MCF 10A (cell line): ENCODE measurements at regions not wholly inside any gene's neighbourhood (a gene's known extent, or its start where the extent isn't known, plus 50 kb on each side); places are given as distances from the start of the nearest gene placed in this dataset.

Experiments
- BruUV-seq: library from RNA; stranded (reverse); fragments of 400-500 nt; replicated peaks from 2 replicates; lab custom pipeline; 2021; lab: Mats Ljungman, UMichigan
- CTCF ChIA-PET: fragments of 300-600 bp; sonication (Branson Sonifier 250); formaldehyde crosslinking; extraction: SDS; loops from one replicate; lab custom pipeline; 2021; ENCODE audit warnings: antibody characterized with exemption, inconsistent platforms; lab: Yijun Ruan, JAX
- POLR2A ChIA-PET: fragments of 300-600, 350-650 bp; sonication (Branson Sonifier 250); formaldehyde crosslinking; extraction: SDS; loops from one replicate; lab custom pipeline; 2020; ENCODE audit warnings: antibody characterized with exemption, inconsistent platforms; lab: Yijun Ruan, JAX
- DNase-seq: peaks from one replicate; pipeline ENCODE4 v3.0.0-alpha.2; 2018; ENCODE audit not compliant: unreplicated experiment
- H3K27ac Mint-ChIP-seq: one replicate; pipeline ENCODE4 v1.8.0; 2022; ENCODE audit warnings: mild to moderate bottlenecking, low read depth, mixed read lengths; ENCODE audit not compliant: unreplicated experiment
- H3K27me3 Mint-ChIP-seq: one replicate; pipeline ENCODE4 v1.8.0; 2022; ENCODE audit warnings: mixed read lengths; ENCODE audit not compliant: insufficient read depth, unreplicated experiment
- H3K36me3 Mint-ChIP-seq: one replicate; pipeline ENCODE4 v1.8.0; 2022; ENCODE audit warnings: mild to moderate bottlenecking, moderate library complexity, mixed read lengths; ENCODE audit not compliant: insufficient read depth, unreplicated experiment
- H3K4me1 Mint-ChIP-seq: one replicate; pipeline ENCODE4 v1.8.0; 2022; ENCODE audit warnings: mixed read lengths; ENCODE audit not compliant: insufficient read depth, unreplicated experiment
- H3K4me3 Mint-ChIP-seq: one replicate; pipeline ENCODE4 v1.8.0; 2022; ENCODE audit warnings: mild to moderate bottlenecking, moderate library complexity, mixed read lengths; ENCODE audit not compliant: unreplicated experiment
- H3K9me3 Mint-ChIP-seq: one replicate; pipeline ENCODE4 v1.8.0; 2022; ENCODE audit warnings: mixed read lengths; ENCODE audit not compliant: unreplicated experiment
- CTCF ChIP-seq: fragments of 200-600 bp; IDR thresholded peaks from one replicate; pipeline ENCODE4 v1.8.0; 2022; ENCODE audit warnings: antibody characterized with exemption, mild to moderate bottlenecking; ENCODE audit not compliant: unreplicated experiment
- intact Hi-C: fragments of 100-400 bp; cut with micrococcal nuclease; formaldehyde crosslinking; loops from 2 replicates; pipeline ENCODE4 v1.14.1; 2022

GRCh38 chr7:69228212-69228811 is 370.0 kb upstream of the AUTS2 start:
- H3K36me3 Mint-ChIP-seq = no peaks in the 10 kb centered on the region
- no peak overlapping the region for H3K4me3 Mint-ChIP-seq
- TF ChIP-seq CTCF = no peak
- no peaks in the 10 kb centered on the region for H3K4me1 Mint-ChIP-seq
- DNase-seq = no peak
- no peak overlapping the region for H3K27ac Mint-ChIP-seq
- intact Hi-C loops = no loop called here
- no TSS peak for BruUV-seq
- POLR2A ChIA-PET = no interaction called here
- CTCF ChIA-PET = interaction anchor here (0.7 kb wide), 1 partner anchor 302 kb away, joined by 3 read pairs; no protein-coding TSS in a partner anchor
- peaks cover 29% of the 10 kb centered on the region for H3K9me3 Mint-ChIP-seq
- no peaks in the 10 kb centered on the region for H3K27me3 Mint-ChIP-seq

DNA sequence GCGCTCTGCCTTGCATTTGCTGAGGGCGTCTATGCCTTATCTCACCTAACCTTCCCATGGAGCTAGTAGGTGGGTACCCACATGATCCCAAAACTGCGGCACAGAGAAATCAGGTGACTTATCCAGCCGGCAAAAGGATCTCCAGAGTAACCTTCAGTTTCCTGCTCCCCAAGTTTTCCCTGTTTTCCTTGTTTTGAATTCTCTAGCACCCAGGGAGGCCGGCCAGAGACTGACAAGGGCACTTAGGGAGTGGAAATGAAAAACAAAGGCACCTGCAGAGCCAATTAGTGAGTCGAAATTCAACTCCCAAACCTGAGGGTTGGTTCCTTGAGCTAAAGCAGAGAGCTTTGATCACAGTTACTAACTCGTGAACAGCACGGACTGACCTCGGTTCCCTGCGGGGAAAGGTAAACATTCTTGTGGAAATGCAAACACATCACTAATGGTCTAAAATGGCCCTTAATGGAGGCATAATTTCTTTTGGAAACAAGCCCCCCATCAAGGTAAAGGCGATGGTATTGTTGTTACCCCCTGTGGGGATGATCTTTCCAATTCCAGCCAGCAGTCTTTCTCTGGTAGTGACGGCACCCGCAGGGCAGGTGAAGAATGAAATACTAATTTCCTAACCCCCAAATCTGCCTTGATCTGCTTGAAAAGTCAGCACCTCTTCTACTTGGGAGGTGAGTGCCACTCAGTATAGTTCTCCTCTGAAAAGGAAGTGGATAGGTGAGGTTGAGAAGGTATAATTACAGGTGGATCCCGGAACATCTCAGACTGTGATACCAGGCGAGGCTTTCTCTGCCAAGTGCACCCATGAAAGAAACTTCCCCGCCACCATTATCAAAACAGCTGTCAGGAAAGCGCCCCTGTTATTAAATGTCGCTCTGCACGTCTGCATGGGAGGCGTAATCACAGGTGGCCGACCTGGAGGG is 365.6 kb upstream of the AUTS2 start:
- no peaks in the 10 kb centered on the region for H3K36me3 Mint-ChIP-seq

GRCh38 chr7:69237541-69237940 is 360.7 kb upstream of the AUTS2 start:
- ChIA-PET POLR2A (no interaction called here), CTCF (no interaction called here)
- Mint-ChIP-seq H3K9me3 (peaks cover 25% of the 10 kb centered on the region), H3K4me3 (no peak overlapping the region), H3K27ac (no peak overlapping the region), H3K36me3 (no peaks in the 10 kb centered on the region), H3K27me3 (no peaks in the 10 kb centered on the region), H3K4me1 (no peaks in the 10 kb centered on the region)
- intact Hi-C loops = no loop called here
- TF ChIP-seq CTCF = no peak
- DNase-seq = no peak
- BruUV-seq = no TSS peak

More for the DNA sequence above, 365.6 kb upstream of the AUTS2 start:
- Mint-ChIP-seq H3K27me3 (no peaks in the 10 kb centered on the region), H3K9me3 (peaks cover 32% of the 10 kb centered on the region), H3K4me3 (no peak overlapping the region), H3K27ac (no peak overlapping the region), H3K4me1 (no peaks in the 10 kb centered on the region)
- POLR2A ChIA-PET = no interaction called here
- TF ChIP-seq CTCF = no peak
- intact Hi-C loops = no loop called here
- no peak for DNase-seq
- CTCF ChIA-PET = interaction anchor here (0.6 kb wide), 1 partner anchor 211 kb away, joined by 3 read pairs; no protein-coding TSS in a partner anchor
- BruUV-seq = no TSS peak

DNA sequence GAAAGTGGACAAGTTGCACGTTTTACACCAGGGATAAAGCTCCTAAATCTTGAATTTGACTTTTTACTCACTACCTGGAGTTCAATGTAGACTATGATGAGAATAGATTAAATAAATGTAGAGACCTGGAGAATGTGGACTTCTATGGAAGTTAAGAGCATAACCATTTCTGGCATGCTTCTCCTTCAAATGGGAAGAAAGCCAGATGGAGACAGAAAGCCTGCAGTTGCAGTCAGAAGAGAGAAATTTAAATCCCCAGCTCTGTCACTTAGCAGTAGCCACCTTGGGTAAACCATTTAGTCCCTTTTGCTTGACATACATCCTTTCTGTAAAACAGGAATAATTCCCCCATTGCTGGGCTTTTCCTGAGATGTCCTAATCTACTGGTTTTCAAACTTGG is 355.3 kb upstream of the AUTS2 start:
- no peak overlapping the region for H3K27ac Mint-ChIP-seq
- TF ChIP-seq CTCF = no peak
- H3K4me3 Mint-ChIP-seq = no peak overlapping the region
- ChIA-PET CTCF (no interaction called here), POLR2A (no interaction called here)
- no peaks in the 10 kb centered on the region for H3K4me1 Mint-ChIP-seq
- peaks cover 20% of the 10 kb centered on the region for H3K9me3 Mint-ChIP-seq
- no peaks in the 10 kb centered on the region for H3K27me3 Mint-ChIP-seq
- no TSS peak for BruUV-seq
- peaks cover 6% of the 10 kb centered on the region for H3K36me3 Mint-ChIP-seq
- intact Hi-C loops = no loop called here
- no peak for DNase-seq
